ENCODE measurements at regions not wholly inside any gene's neighbourhood (a gene's known extent, or its start where the extent isn't known, plus 50 kb on each side); places are given as distances from the start of the nearest gene placed in this dataset.

GRCh38 chr2:184203661-184204060, 394.7 kb upstream of the ZNF804A start:
- Histone ChIP-seq H3K36me3 (no peaks in the 10 kb centered on the region), H3K4me1 (no peaks in the 10 kb centered on the region), H3K4me3 (no peak overlapping the region), H3K27me3 (no peaks in the 10 kb centered on the region), H3K9me3 (no peaks in the 10 kb centered on the region), H3K27ac (no peak overlapping the region)
- DNase-seq = no peak
- TF ChIP-seq CTCF (IDR thresholded peaks at IDR 0.05) = no peak
- TF ChIP-seq POLR2A (IDR thresholded peaks at IDR 0.05) = no peak

GRCh38 chr2:184205048-184205596, 393.2 kb upstream of the ZNF804A start:
- no peaks in the 10 kb centered on the region for H3K36me3 ChIP-seq
- no peak overlapping the region for H3K27ac ChIP-seq
- DNase-seq = no peak
- no peaks in the 10 kb centered on the region for H3K9me3 ChIP-seq
- H3K27me3 ChIP-seq = no peaks in the 10 kb centered on the region
- no peak for TF ChIP-seq CTCF (IDR thresholded peaks at IDR 0.05)
- TF ChIP-seq POLR2A (IDR thresholded peaks at IDR 0.05) = no peak
- no peak overlapping the region for H3K4me3 ChIP-seq
- H3K4me1 ChIP-seq = no peaks in the 10 kb centered on the region

GRCh38 chr2:184206045-184206444, 392.3 kb upstream of the ZNF804A start:
- no peak overlapping the region for H3K4me3 ChIP-seq
- TF ChIP-seq CTCF (IDR thresholded peaks at IDR 0.05) (no peak), POLR2A (IDR thresholded peaks at IDR 0.05) (no peak)
- H3K27me3 ChIP-seq = no peaks in the 10 kb centered on the region
- H3K4me1 ChIP-seq = no peaks in the 10 kb centered on the region
- no peak for DNase-seq
- H3K27ac ChIP-seq = no peak overlapping the region
- H3K9me3 ChIP-seq = no peaks in the 10 kb centered on the region
- no peaks in the 10 kb centered on the region for H3K36me3 ChIP-seq

GRCh38 chr2:184210329-184210728, 388.0 kb upstream of the ZNF804A start:
- no peaks in the 10 kb centered on the region for H3K27me3 ChIP-seq
- DNase-seq = no peak
- no peaks in the 10 kb centered on the region for H3K4me1 ChIP-seq
- TF ChIP-seq POLR2A (IDR thresholded peaks at IDR 0.05) = no peak
- no peak for TF ChIP-seq CTCF (IDR thresholded peaks at IDR 0.05)
- no peaks in the 10 kb centered on the region for H3K9me3 ChIP-seq
- H3K36me3 ChIP-seq = no peaks in the 10 kb centered on the region
- H3K4me3 ChIP-seq = no peak overlapping the region
- H3K27ac ChIP-seq = no peak overlapping the region

- Histone ChIP-seq H3K27ac (no peak overlapping the region), H3K27me3 (no peaks in the 10 kb centered on the region), H3K36me3 (no peaks in the 10 kb centered on the region), H3K9me3 (no peaks in the 10 kb centered on the region), H3K4me3 (no peak overlapping the region), H3K4me1 (no peaks in the 10 kb centered on the region)
- no peak for DNase-seq
- TF ChIP-seq POLR2A (IDR thresholded peaks at IDR 0.05) = no peak
- no peak for TF ChIP-seq CTCF (IDR thresholded peaks at IDR 0.05)
These were observed 382.6 kb upstream of the ZNF804A start for GRCh38 chr2:184215745-184216144.

GRCh38 chr2:184256611-184257010, 341.7 kb upstream of the ZNF804A start:
- H3K36me3 ChIP-seq = no peaks in the 10 kb centered on the region
- H3K4me1 ChIP-seq = no peaks in the 10 kb centered on the region
- H3K9me3 ChIP-seq = no peaks in the 10 kb centered on the region
- no peak overlapping the region for H3K4me3 ChIP-seq
- TF ChIP-seq POLR2A (IDR thresholded peaks at IDR 0.05) (no peak), CTCF (IDR thresholded peaks at IDR 0.05) (no peak)
- no peak for DNase-seq
- no peak overlapping the region for H3K27ac ChIP-seq
- no peaks in the 10 kb centered on the region for H3K27me3 ChIP-seq

Data from Peyer's patch (tissue), 4 donors.